OCI-LY1 (cell line): ENCODE measurements at regions not wholly inside any gene's neighbourhood (a gene's known extent, or its start where the extent isn't known, plus 50 kb on each side); places are given as distances from the start of the nearest gene placed in this dataset.

Source experiments
- H2AFZ ChIP-seq: fragments of 200-600 bp; sonication (generic), shearing (Covaris generic); 2 replicates; pipeline ENCODE4 v1.6.0; 2014; ENCODE audit warnings: antibody characterized with exemption, mild to moderate bottlenecking, low read length
- H3F3A ChIP-seq: fragments of 200-600 bp; sonication (generic), shearing (Covaris generic); 2 replicates; pipeline ENCODE4 v1.6.0; 2014; ENCODE audit warnings: mild to moderate bottlenecking, antibody characterized with exemption, low read length, moderate library complexity; ENCODE audit not compliant: insufficient read depth
- H3K27ac ChIP-seq: fragments of 200-600 bp; sonication (generic); 2 replicates; pipeline ENCODE4 v1.5.1; 2014; ENCODE audit warnings: low read length, mixed run types, mild to moderate bottlenecking, low read depth; ENCODE audit not compliant: poor library complexity, severe bottlenecking
- H3K27me3 ChIP-seq: fragments of 200-600 bp; sonication (generic); 2 replicates; pipeline ENCODE4 v1.6.0; 2014; ENCODE audit warnings: antibody characterized with exemption, mild to moderate bottlenecking, low read length, moderate library complexity; ENCODE audit not compliant: insufficient read depth
- H3K36me3 ChIP-seq: fragments of 200-600 bp; sonication (generic); 2 replicates; pipeline ENCODE4 v1.6.1; 2014; ENCODE audit warnings: mild to moderate bottlenecking, antibody characterized with exemption, low read length, moderate library complexity, mixed read lengths; ENCODE audit not compliant: insufficient read depth
- H3K4me1 ChIP-seq: fragments of 200-600 bp; sonication (generic); 2 replicates; pipeline ENCODE4 v1.5.1; 2014; ENCODE audit warnings: mild to moderate bottlenecking, low read length, moderate library complexity; ENCODE audit not compliant: insufficient read depth, severe bottlenecking
- H3K4me2 ChIP-seq: fragments of 200-600 bp; sonication (generic), shearing (Covaris generic); 2 replicates; pipeline ENCODE4 v1.6.1; 2014; ENCODE audit warnings: low read length
- H3K4me3 ChIP-seq: fragments of 200-600 bp; sonication (generic); 2 replicates; pipeline ENCODE4 v1.5.1; 2014; ENCODE audit warnings: low read length, low read depth, mild to moderate bottlenecking, mixed read lengths; ENCODE audit not compliant: poor library complexity, severe bottlenecking
- H3K79me2 ChIP-seq: fragments of 200-600 bp; shearing (Covaris generic); 2 replicates; pipeline ENCODE4 v1.6.1; 2016; ENCODE audit warnings: mixed run types, low read length, mixed read lengths; ENCODE audit not compliant: insufficient read depth
- H3K9ac ChIP-seq: fragments of 200-600 bp; sonication (generic), shearing (Covaris generic); 2 replicates; pipeline ENCODE4 v1.6.1; 2014; ENCODE audit warnings: mild to moderate bottlenecking, low read length, mixed read lengths
- H3K9me2 ChIP-seq: fragments of 200-600 bp; sonication (generic), shearing (Covaris generic); 2 replicates; pipeline ENCODE4 v1.6.1; 2014; ENCODE audit warnings: low read depth, mild to moderate bottlenecking, low read length, mixed read lengths
- H3K9me3 ChIP-seq: fragments of 200-600 bp; shearing (Covaris generic); 2 replicates; pipeline ENCODE4 v1.6.1; 2014; ENCODE audit warnings: low read length, mixed read lengths
- H4K20me1 ChIP-seq: fragments of 200-600 bp; sonication (generic), shearing (Covaris generic); 2 replicates; pipeline ENCODE4 v1.6.0; 2016; ENCODE audit warnings: mild to moderate bottlenecking, low read length; ENCODE audit not compliant: insufficient read depth
- CTCF ChIP-seq: fragments of 200-600 bp; sonication (generic), shearing (Covaris generic); IDR thresholded peaks from 2 replicates; pipeline ENCODE4 v1.5.1; 2017; ENCODE audit warnings: mild to moderate bottlenecking, antibody characterized with exemption, low read length, moderate library complexity, mixed read lengths
- EZH2 ChIP-seq: fragments of 200-600 bp; sonication (generic), shearing (Covaris generic); IDR thresholded peaks from 2 replicates; pipeline ENCODE4 v1.8.0; 2017; ENCODE audit warnings: borderline replicate concordance, mixed run types, mild to moderate bottlenecking, antibody characterized with exemption, low read length, moderate library complexity, mixed read lengths

GRCh38 chr6:92759178-92759577 lies 660.2 kb downstream of the EPHA7 start:
- Histone ChIP-seq H2AFZ (no peak overlapping the region), H3F3A (no peaks in the 10 kb centered on the region), H3K79me2 (no peaks in the 10 kb centered on the region), H3K9me3 (no peaks in the 10 kb centered on the region), H3K4me3 (no peak overlapping the region), H4K20me1 (no peaks in the 10 kb centered on the region), H3K4me2 (no peak overlapping the region; the same call in 1 of the 2 replicates), H3K9me2 (no peaks in the 10 kb centered on the region), H3K9ac (no peak overlapping the region), H3K4me1 (peaks cover 39% of the 10 kb centered on the region), H3K27ac (no peak overlapping the region), H3K36me3 (no peaks in the 10 kb centered on the region), H3K27me3 (no peaks in the 10 kb centered on the region)
- TF ChIP-seq CTCF (no peak), EZH2 (no peak)

GRCh38 chr6:92757925-92758324 lies 661.4 kb downstream of the EPHA7 start:
- H3K79me2 ChIP-seq, result no peaks in the 10 kb centered on the region
- no peak overlapping the region for H3K9ac ChIP-seq
- no peak overlapping the region for H3K27ac ChIP-seq
- no peaks in the 10 kb centered on the region for H3K36me3 ChIP-seq
- no peaks in the 10 kb centered on the region for H4K20me1 ChIP-seq
- H3K4me1 ChIP-seq, result peaks cover 30% of the 10 kb centered on the region
- no peaks in the 10 kb centered on the region for H3K9me2 ChIP-seq
- H3K4me2 ChIP-seq, result no peak overlapping the region
- H2AFZ ChIP-seq, result 0 out of 2 replicates have a peak overlapping the region, but pooled peaks have one; percentile 79
- H3F3A ChIP-seq, result no peaks in the 10 kb centered on the region
- H3K4me3 ChIP-seq, result no peak overlapping the region
- no peaks in the 10 kb centered on the region for H3K27me3 ChIP-seq
- H3K9me3 ChIP-seq, result no peaks in the 10 kb centered on the region
- no peak for TF ChIP-seq CTCF
- TF ChIP-seq EZH2, result no peak

GRCh38 chr6:92756912-92757311 lies 662.4 kb downstream of the EPHA7 start:
- H4K20me1 ChIP-seq, result no peaks in the 10 kb centered on the region
- H3K9me2 ChIP-seq, result no peaks in the 10 kb centered on the region
- peaks cover 20% of the 10 kb centered on the region for H3K4me1 ChIP-seq
- no peaks in the 10 kb centered on the region for H3K79me2 ChIP-seq
- no peak overlapping the region for H2AFZ ChIP-seq
- no peaks in the 10 kb centered on the region for H3K27me3 ChIP-seq
- no peak overlapping the region for H3K4me3 ChIP-seq
- no peak overlapping the region for H3K27ac ChIP-seq
- no peaks in the 10 kb centered on the region for H3K9me3 ChIP-seq
- no peaks in the 10 kb centered on the region for H3K36me3 ChIP-seq
- no peak overlapping the region for H3K4me2 ChIP-seq
- no peaks in the 10 kb centered on the region for H3F3A ChIP-seq
- TF ChIP-seq CTCF (no peak), EZH2 (no peak)
- H3K9ac ChIP-seq, result no peak overlapping the region
